Brain pericyte (primary cell): ENCODE measurements at regions not wholly inside any gene's neighbourhood (a gene's known extent, or its start where the extent isn't known, plus 50 kb on each side); places are given as distances from the start of the nearest gene placed in this dataset.

Experiments used
- DNase-seq: peaks from one replicate; pipeline ENCODE4 v3.0.0-alpha.2; 2012; ENCODE audit warnings: low read depth, low spot score

DNA sequence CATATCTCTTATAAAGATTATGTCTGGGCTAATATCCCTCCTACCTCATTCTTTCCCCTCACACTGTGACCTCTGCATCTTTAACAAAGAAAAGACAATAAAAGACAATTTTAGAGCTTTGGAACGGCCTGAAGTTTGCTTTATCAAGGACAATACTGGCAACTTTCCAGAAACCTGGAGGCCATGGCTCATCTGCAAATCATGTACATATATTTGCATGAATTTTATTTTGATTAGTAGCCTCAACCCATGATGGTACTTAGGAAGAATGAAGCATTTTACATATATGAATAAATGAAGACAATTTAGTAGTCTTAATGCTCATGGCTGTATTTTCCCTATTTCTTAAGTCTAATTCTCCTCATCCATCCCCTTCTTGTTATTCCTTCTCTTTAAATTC is 612.2 kb upstream of the CXADR start:
- no peak for DNase-seq

- DNase-seq, result no peak
These were observed 604.8 kb upstream of the CXADR start for GRCh38 chr21:16908077-16908476.

DNA sequence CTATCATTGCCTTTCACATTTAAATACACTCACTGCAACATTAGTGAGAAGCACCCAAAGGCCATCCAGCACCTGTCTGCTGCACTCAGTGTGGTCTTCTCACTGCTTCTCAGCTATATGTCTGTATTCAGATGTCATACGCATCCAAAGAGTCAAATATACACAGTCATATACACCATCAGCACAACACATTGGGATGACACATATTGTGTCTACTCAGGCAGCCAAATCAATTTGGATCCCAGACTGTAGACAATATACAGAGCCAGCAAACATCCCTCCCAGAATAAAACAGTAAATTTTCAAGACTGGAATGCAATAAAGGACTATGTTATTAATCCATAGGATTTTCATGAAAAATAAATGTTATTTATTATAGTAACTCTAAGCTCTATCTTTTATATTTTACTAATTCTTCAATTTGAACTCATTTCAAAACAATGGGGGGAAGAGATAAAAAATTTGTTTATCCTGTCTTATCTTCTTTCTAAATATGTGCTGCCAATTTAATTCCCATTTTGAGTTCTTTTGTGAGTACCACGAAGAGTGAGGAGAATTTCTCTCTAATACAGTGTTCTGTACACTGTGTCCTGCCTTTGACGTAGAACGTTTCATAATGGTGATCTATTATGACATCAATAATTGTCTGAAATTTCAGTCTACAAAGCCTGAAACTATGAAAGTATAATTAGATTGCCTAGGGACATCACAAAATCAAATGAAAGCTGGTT is 602.2 kb upstream of the CXADR start:
- no peak for DNase-seq

GRCh38 chr21:16911166-16911607 is 601.7 kb upstream of the CXADR start:
- no peak for DNase-seq

DNA sequence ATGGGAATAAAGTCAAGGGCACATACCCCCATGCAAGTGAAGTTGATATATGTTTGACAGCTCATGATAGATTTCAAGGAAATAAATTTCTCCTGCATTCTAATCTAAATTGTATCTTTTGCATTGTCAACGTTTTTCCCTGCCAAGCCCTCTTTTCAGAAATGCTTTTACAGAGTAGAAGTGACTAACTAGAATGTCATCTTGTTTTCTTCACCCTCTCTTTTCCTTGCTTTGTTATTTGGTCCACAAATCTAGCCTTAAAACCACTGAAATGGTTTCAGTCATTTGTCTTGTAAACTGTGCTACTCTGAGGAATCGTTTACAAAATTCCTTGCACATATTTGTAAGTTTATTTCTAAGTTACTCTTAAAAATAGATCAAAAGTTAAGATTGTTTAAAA is 600.8 kb upstream of the CXADR start:
- no peak for DNase-seq

GRCh38 chr21:16913010-16913409 is 599.8 kb upstream of the CXADR start:
- no peak for DNase-seq

DNA sequence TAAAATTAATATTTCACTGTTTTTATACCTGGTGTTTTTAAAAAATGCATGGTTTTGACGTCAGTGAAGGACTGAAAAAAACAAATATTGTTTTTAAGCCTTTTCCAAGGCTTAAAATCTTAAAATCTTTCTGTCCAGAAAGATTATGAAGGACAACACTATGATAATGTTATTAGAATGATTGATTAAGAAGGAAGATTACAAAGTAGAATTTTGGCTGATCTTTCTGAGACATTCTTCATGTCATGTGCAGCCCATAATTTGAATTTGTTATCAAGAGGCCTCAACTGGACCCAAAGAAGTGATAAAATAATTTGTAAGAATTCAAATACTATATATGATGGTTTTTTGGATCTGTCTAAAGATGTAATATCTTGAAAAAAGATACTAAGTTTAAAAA is 584.4 kb upstream of the CXADR start:
- no peak for DNase-seq

- DNase-seq, result no peak
These were observed 580.5 kb upstream of the CXADR start for GRCh38 chr21:16932314-16932713.

DNA sequence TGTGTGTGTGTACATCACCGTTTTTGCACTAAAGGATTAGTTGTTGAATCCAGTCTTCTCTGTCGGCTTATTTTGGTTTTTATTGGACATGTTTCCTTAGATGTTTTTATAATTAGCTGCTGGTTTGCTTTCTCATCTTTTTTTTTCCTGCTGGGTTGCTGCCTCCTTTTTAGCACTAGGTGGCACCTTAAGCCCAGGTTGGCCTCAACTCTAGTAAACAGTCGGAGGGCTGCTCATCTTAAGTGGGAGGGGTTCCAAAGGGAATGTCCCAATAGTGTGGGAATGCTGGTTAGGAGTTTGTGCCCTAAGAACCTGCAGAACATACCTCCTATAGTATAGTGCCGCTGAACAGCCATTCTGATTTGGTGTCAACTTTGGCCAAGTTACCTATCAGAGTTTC is 570.1 kb upstream of the CXADR start:
- no peak for DNase-seq

DNA sequence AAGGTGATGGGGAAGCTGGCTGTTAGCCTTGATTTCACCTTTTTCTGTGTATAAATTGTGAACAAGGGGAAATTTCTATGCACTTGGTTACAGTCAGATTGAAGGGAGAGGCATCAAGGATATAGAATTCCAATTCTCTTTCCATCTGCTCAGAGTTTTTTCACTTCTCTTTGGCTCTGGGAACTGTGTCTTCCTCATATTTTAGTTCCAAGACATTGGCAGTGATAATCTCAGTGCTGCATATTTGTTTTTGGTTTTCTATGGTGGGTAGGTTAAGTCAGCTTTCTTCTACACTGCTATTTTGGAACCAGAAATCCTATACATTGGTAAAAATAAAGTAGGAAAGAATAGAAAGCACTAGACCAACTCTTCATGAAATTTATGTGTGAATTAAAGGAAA is 569.6 kb upstream of the CXADR start:
- no peak for DNase-seq

DNA sequence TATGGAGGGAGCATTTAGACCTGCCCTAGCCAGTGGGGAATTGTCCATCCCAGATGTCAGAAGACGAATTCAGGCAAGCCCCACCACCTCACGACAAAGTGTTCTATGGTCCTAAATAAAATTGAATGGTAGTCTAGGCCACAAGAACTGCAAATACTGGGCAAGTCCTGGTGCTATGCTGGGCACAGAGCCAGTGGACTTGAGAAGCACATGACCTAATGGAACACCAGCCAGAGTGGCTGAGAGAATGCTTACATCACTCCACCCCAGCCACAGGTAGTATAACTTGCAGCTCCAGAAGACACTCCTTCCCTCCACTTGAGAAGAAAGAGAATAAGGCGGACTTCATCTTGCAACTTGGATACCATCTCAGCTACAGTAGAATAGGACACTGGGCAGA is 567.3 kb upstream of the CXADR start:
- DNase-seq, result no peak

GRCh38 chr21:16956824-16957223 is 556.0 kb upstream of the CXADR start:
- DNase-seq, result no peak

- DNase-seq, result no peak
These were observed 547.4 kb upstream of the CXADR start for GRCh38 chr21:16965424-16965823.

DNA sequence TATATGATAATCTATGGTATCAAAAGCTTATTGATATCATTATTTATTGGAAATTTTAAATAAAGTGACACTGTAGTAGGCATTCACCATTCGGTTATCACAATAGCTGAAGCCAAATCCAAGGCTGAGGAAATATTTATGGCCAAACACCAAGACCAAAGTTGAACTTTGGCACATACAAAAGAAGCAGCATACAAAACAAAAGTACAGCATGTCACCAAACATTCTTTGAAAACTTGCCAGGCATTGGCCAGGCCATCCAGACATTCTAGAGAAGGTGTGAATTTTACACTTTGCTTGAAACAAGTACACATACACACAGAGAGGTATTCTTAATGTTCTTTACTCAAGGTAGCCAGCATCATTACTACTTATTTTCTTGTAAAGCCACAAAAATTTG is 544.4 kb upstream of the CXADR start:
- no peak for DNase-seq

- peak; percentile 69 for DNase-seq
These were observed 543.2 kb upstream of the CXADR start for GRCh38 chr21:16969636-16970035.

DNA sequence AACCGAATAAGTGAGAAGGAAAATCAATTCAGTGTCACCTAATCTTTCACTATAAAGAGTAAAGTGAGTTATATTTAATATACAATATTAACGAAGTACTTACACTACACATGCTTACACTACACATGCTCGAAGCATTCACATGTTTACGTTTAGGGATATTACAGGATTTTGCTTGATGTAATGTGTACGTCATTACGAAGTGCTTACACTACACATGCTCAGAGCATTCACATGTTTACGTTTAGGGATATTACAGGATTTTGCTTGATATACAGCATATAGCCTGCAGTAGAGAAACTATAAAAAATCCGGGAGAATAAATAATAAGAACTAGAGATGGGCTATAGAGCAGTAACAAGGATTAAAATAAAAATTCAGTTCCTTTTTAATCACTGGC is 538.8 kb upstream of the CXADR start:
- no peak for DNase-seq

GRCh38 chr21:16976193-16976592 is 536.6 kb upstream of the CXADR start:
- no peak for DNase-seq

DNA sequence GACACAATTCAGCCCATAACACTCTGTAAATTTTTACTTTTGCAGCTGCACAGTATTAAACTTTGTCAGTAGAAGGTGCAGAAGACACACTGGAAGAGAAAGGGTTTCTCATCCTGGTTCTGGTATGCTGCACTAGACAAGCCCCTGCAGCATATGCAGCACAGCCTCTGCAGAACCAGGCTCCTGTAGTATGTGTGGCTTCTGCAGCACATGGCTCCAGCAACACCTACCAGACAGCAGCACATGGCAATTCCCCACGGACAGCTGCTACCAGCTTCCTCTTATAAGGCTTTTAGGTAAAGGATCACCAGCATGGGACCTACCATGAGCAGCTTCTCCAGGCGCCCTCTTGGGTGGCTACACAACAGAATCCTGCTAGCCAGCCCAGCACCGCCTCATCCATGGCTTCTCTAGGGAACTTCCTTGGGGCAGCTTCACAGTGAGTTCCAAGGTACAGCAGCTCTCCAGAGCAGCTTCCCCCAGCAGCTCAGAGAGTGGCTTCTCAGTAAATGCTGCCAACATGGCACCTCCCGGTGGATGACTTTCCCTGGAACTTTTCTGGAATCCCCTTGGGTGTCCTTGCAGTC is 534.4 kb upstream of the CXADR start:
- no peak for DNase-seq

GRCh38 chr21:16979574-16979973 is 533.3 kb upstream of the CXADR start:
- no peak for DNase-seq

GRCh38 chr21:16983420-16983819 is 529.4 kb upstream of the CXADR start:
- no peak for DNase-seq

- DNase-seq, result no peak
These were observed 520.4 kb upstream of the CXADR start for GRCh38 chr21:16992448-16992847.

DNA sequence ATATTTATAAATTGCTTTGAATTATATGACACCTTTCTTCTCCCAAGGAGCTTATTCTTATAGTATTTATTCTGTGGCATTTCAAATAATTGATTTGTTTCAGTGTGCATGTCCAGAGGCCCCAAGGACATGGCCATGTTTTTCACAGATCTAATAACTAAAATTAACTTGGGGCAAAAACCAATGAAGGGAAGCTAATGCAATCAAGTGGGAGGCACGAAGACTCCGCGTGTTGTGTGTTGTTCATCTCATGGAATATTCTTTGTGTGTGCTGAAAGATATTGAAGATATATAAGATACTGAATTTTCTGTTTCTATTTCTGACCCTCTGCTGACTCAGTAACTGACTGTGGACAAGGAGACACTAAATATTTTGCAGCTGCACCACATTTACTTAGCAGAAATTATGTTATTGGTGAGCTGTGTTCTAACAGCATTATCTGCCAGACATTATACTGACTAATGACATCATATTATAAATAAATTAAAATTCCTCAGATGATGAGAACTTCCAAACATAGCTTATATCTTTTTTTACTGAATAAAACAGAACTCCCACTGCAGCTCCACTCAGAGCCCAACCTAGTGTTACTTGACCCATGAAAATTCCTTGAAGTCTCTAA is 519.3 kb upstream of the CXADR start:
- no peak for DNase-seq

GRCh38 chr21:17002594-17003257 is 510.1 kb upstream of the CXADR start:
- DNase-seq, result no peak
